ENCODE measurements at regions not wholly inside any gene's neighbourhood (a gene's known extent, or its start where the extent isn't known, plus 50 kb on each side); places are given as distances from the start of the nearest gene placed in this dataset.

- TF ChIP-seq ZNF462 (CRISPR knock-in tag; IDR thresholded peaks at IDR 0.05) (no peak), STAT1 (IDR thresholded peaks at IDR 0.05; ENCODE audit: unreplicated experiment) (no peak), ZNF114 (CRISPR knock-in tag; IDR thresholded peaks at IDR 0.05) (no peak), POLR2AphosphoS5 (IDR thresholded peaks at IDR 0.05; ENCODE audit: low read depth) (no peak), NANOG (IDR thresholded peaks at IDR 0.05; ENCODE audit: borderline replicate concordance) (no peak), CREB1 (CRISPR knock-in tag; IDR thresholded peaks at IDR 0.05; ENCODE audit: low read depth) (no peak)
- Histone ChIP-seq H2AFZ (no peak overlapping the region), H3K4me3 (no peak overlapping the region), H3K4me2 (no peak overlapping the region), H3K27me3 (ENCODE audit: insufficient read depth) (no peaks in the 10 kb centered on the region), H3K4me1 (ENCODE audit: insufficient read depth) (peaks cover 13% of the 10 kb centered on the region), H4K20me1 (replicated peaks; ENCODE audit: insufficient read depth) (no peaks in the 10 kb centered on the region), H3K79me2 (replicated peaks; ENCODE audit: insufficient read depth) (no peaks in the 10 kb centered on the region), H3F3A (replicated peaks; ENCODE audit: low read depth) (no peaks in the 10 kb centered on the region), H3K27ac (ENCODE audit: low read depth) (no peak overlapping the region), H3K9me2 (ENCODE audit: insufficient read depth) (0 out of 2 replicates have a peak, but pooled peaks cover 3% of the 10 kb centered on the region), H3K36me3 (ENCODE audit: insufficient read depth) (no peaks in the 10 kb centered on the region)
- H3K27ac Mint-ChIP-seq, result no peak overlapping the region
- no peak overlapping the region for H3K4me3 Mint-ChIP-seq
- DNase-seq (ENCODE audit: low spot score) (no peak), ATAC-seq (no peak)
- peaks cover 10% of the 10 kb centered on the region for H3K4me1 Mint-ChIP-seq
- H3K36me3 Mint-ChIP-seq (ENCODE audit: low read depth), result no peaks in the 10 kb centered on the region
- H3K9me3 Mint-ChIP-seq, result peaks cover 61% of the 10 kb centered on the region
- H3K27me3 Mint-ChIP-seq (ENCODE audit: insufficient read depth, low read depth, poor library complexity), result peaks cover 3% of the 10 kb centered on the region
Observed at GRCh38 chr19:23521471-23521870, 126.2 kb upstream of the ZNF91 start.

GRCh38 chr19:23520441-23520840, 125.2 kb upstream of the ZNF91 start:
- Histone ChIP-seq H3K9me2 (ENCODE audit: insufficient read depth) (0 out of 2 replicates have a peak, but pooled peaks cover 6% of the 10 kb centered on the region), H3K4me1 (ENCODE audit: insufficient read depth) (peaks cover 13% of the 10 kb centered on the region), H3K4me3 (no peak overlapping the region), H3K79me2 (replicated peaks; ENCODE audit: insufficient read depth) (no peaks in the 10 kb centered on the region), H4K20me1 (replicated peaks; ENCODE audit: insufficient read depth) (no peaks in the 10 kb centered on the region), H3K27ac (ENCODE audit: low read depth) (no peak overlapping the region), H3K27me3 (ENCODE audit: insufficient read depth) (no peaks in the 10 kb centered on the region), H2AFZ (no peak overlapping the region), H3K36me3 (ENCODE audit: insufficient read depth) (no peaks in the 10 kb centered on the region), H3K4me2 (no peak overlapping the region), H3F3A (replicated peaks; ENCODE audit: low read depth) (no peaks in the 10 kb centered on the region)
- H3K4me1 Mint-ChIP-seq, result peaks cover 10% of the 10 kb centered on the region
- ATAC-seq (no peak), DNase-seq (ENCODE audit: low spot score) (no peak)
- H3K4me3 Mint-ChIP-seq, result no peak overlapping the region
- TF ChIP-seq ETS1 (IDR thresholded peaks at IDR 0.05) (no peak), STAT1 (IDR thresholded peaks at IDR 0.05; ENCODE audit: unreplicated experiment) (no peak), NANOG (IDR thresholded peaks at IDR 0.05; ENCODE audit: borderline replicate concordance) (no peak), REST (IDR thresholded peaks at IDR 0.05; ENCODE audit: unreplicated experiment) (no peak)
- H3K9me3 Mint-ChIP-seq, result peaks cover 52% of the 10 kb centered on the region
- no peak overlapping the region for H3K27ac Mint-ChIP-seq
- H3K27me3 Mint-ChIP-seq (ENCODE audit: insufficient read depth, low read depth, poor library complexity), result peaks cover 3% of the 10 kb centered on the region
- H3K36me3 Mint-ChIP-seq (ENCODE audit: low read depth), result no peaks in the 10 kb centered on the region
